IPS-20b (cell line): ENCODE measurements at regions not wholly inside any gene's neighbourhood (a gene's known extent, or its start where the extent isn't known, plus 50 kb on each side); places are given as distances from the start of the nearest gene placed in this dataset.

Experiments
- H3K27ac ChIP-seq: one replicate; pipeline ENCODE4 v1.5.1; 2013; ENCODE audit warnings: low read length
- H3K27me3 ChIP-seq: 2 replicates; pipeline ENCODE4 v1.6.1; 2013; ENCODE audit warnings: mild to moderate bottlenecking, low read length, inconsistent platforms; ENCODE audit not compliant: insufficient read depth
- H3K36me3 ChIP-seq: 2 replicates; pipeline ENCODE4 v1.6.1; 2013; ENCODE audit warnings: low read depth, mild to moderate bottlenecking, inconsistent platforms, low read length, moderate library complexity; ENCODE audit not compliant: insufficient read depth
- H3K4me1 ChIP-seq: 2 replicates; pipeline ENCODE4 v1.6.1; 2013; ENCODE audit warnings: mild to moderate bottlenecking, control low read depth, inconsistent platforms, low read length, moderate library complexity; ENCODE audit not compliant: insufficient read depth
- H3K4me3 ChIP-seq: 2 replicates; pipeline ENCODE4 v1.5.1; 2013; ENCODE audit warnings: mild to moderate bottlenecking, low read length, inconsistent platforms
- H3K9ac ChIP-seq: 2 replicates; pipeline ENCODE4 v1.6.1; 2013; ENCODE audit warnings: low read depth, mild to moderate bottlenecking, inconsistent platforms, low read length, moderate library complexity
- H3K9me3 ChIP-seq: 2 replicates; pipeline ENCODE4 v1.6.1; 2013; ENCODE audit warnings: mild to moderate bottlenecking, low read depth, low read length, inconsistent platforms; ENCODE audit not compliant: insufficient read depth

- Histone ChIP-seq H3K9ac (no peak overlapping the region), H3K4me3 (peak overlapping the region; percentile 64), H3K27me3 (peaks cover 18% of the 10 kb centered on the region), H3K27ac (no peak overlapping the region), H3K36me3 (no peaks in the 10 kb centered on the region), H3K9me3 (no peaks in the 10 kb centered on the region), H3K4me1 (0 out of 2 replicates have a peak, but pooled peaks cover 2% of the 10 kb centered on the region)
Measured at GRCh38 chr19:32041681-32042292, 303.6 kb upstream of the ZNF507 start.

- no peak overlapping the region for H3K27ac ChIP-seq
- H3K9me3 ChIP-seq = no peaks in the 10 kb centered on the region
- H3K36me3 ChIP-seq = no peaks in the 10 kb centered on the region
- no peak overlapping the region for H3K9ac ChIP-seq
- H3K27me3 ChIP-seq = no peaks in the 10 kb centered on the region; the same call in 1 of the 2 replicates
- no peaks in the 10 kb centered on the region for H3K4me1 ChIP-seq
- no peak overlapping the region for H3K4me3 ChIP-seq
Measured at GRCh38 chr19:32047788-32048187, 297.6 kb upstream of the ZNF507 start.

GRCh38 chr19:32053376-32053775 is 292.0 kb upstream of the ZNF507 start:
- Histone ChIP-seq H3K4me1 (no peaks in the 10 kb centered on the region; the same call in 1 of the 2 replicates), H3K9ac (no peak overlapping the region), H3K27me3 (no peaks in the 10 kb centered on the region), H3K9me3 (no peaks in the 10 kb centered on the region), H3K4me3 (no peak overlapping the region), H3K27ac (no peak overlapping the region), H3K36me3 (no peaks in the 10 kb centered on the region)

- H3K9me3 ChIP-seq = no peaks in the 10 kb centered on the region
- no peaks in the 10 kb centered on the region; the same call in 1 of the 2 replicates for H3K4me1 ChIP-seq
- H3K4me3 ChIP-seq = no peak overlapping the region
- no peaks in the 10 kb centered on the region for H3K36me3 ChIP-seq
- H3K9ac ChIP-seq = no peak overlapping the region
- H3K27ac ChIP-seq = no peak overlapping the region
- H3K27me3 ChIP-seq = no peaks in the 10 kb centered on the region
Measured at GRCh38 chr19:32053861-32054260, 291.5 kb upstream of the ZNF507 start.

- no peaks in the 10 kb centered on the region for H3K27me3 ChIP-seq
- no peak overlapping the region for H3K27ac ChIP-seq
- H3K9ac ChIP-seq = no peak overlapping the region
- H3K4me3 ChIP-seq = no peak overlapping the region
- H3K36me3 ChIP-seq = no peaks in the 10 kb centered on the region
- no peaks in the 10 kb centered on the region; the same call in 1 of the 2 replicates for H3K4me1 ChIP-seq
- H3K9me3 ChIP-seq = no peaks in the 10 kb centered on the region
Measured at GRCh38 chr19:32058131-32058530, 287.3 kb upstream of the ZNF507 start.

- H3K4me3 ChIP-seq = no peak overlapping the region
- H3K9ac ChIP-seq = no peak overlapping the region
- H3K9me3 ChIP-seq = no peaks in the 10 kb centered on the region
- no peaks in the 10 kb centered on the region for H3K36me3 ChIP-seq
- H3K27ac ChIP-seq = no peak overlapping the region
- no peaks in the 10 kb centered on the region; the same call in 1 of the 2 replicates for H3K4me1 ChIP-seq
- no peaks in the 10 kb centered on the region for H3K27me3 ChIP-seq
Measured at GRCh38 chr19:32061315-32061714, 284.1 kb upstream of the ZNF507 start.

GRCh38 chr19:32063601-32064000 is 281.8 kb upstream of the ZNF507 start:
- Histone ChIP-seq H3K4me1 (no peaks in the 10 kb centered on the region), H3K9ac (no peak overlapping the region), H3K27me3 (no peaks in the 10 kb centered on the region), H3K4me3 (no peak overlapping the region), H3K36me3 (no peaks in the 10 kb centered on the region), H3K9me3 (no peaks in the 10 kb centered on the region), H3K27ac (no peak overlapping the region)

- no peaks in the 10 kb centered on the region for H3K27me3 ChIP-seq
- no peaks in the 10 kb centered on the region for H3K4me1 ChIP-seq
- no peaks in the 10 kb centered on the region for H3K36me3 ChIP-seq
- H3K4me3 ChIP-seq = no peak overlapping the region
- H3K9ac ChIP-seq = no peak overlapping the region
- H3K9me3 ChIP-seq = no peaks in the 10 kb centered on the region
- no peak overlapping the region for H3K27ac ChIP-seq
Measured at GRCh38 chr19:32066056-32066455, 279.4 kb upstream of the ZNF507 start.

GRCh38 chr19:32067685-32068084 is 277.7 kb upstream of the ZNF507 start:
- H3K36me3 ChIP-seq = no peaks in the 10 kb centered on the region
- no peak overlapping the region for H3K9ac ChIP-seq
- H3K27ac ChIP-seq = no peak overlapping the region
- no peaks in the 10 kb centered on the region for H3K4me1 ChIP-seq
- no peaks in the 10 kb centered on the region for H3K27me3 ChIP-seq
- H3K9me3 ChIP-seq = no peaks in the 10 kb centered on the region
- no peak overlapping the region for H3K4me3 ChIP-seq

GRCh38 chr19:32068793-32069192 is 276.6 kb upstream of the ZNF507 start:
- Histone ChIP-seq H3K27ac (no peak overlapping the region), H3K27me3 (no peaks in the 10 kb centered on the region)

GRCh38 chr19:32070101-32070500 is 275.3 kb upstream of the ZNF507 start:
- no peaks in the 10 kb centered on the region for H3K4me1 ChIP-seq
- H3K9ac ChIP-seq = no peak overlapping the region
- no peak overlapping the region for H3K27ac ChIP-seq
- no peak overlapping the region for H3K4me3 ChIP-seq
- no peaks in the 10 kb centered on the region for H3K27me3 ChIP-seq
- H3K36me3 ChIP-seq = no peaks in the 10 kb centered on the region
- no peaks in the 10 kb centered on the region for H3K9me3 ChIP-seq

More at GRCh38 chr19:32068793-32069192, 276.6 kb upstream of the ZNF507 start:
- Histone ChIP-seq H3K36me3 (no peaks in the 10 kb centered on the region), H3K4me1 (no peaks in the 10 kb centered on the region), H3K4me3 (no peak overlapping the region), H3K9me3 (no peaks in the 10 kb centered on the region), H3K9ac (no peak overlapping the region)

- H3K9me3 ChIP-seq = no peaks in the 10 kb centered on the region
- H3K27ac ChIP-seq = no peak overlapping the region
- no peak overlapping the region for H3K9ac ChIP-seq
- no peak overlapping the region for H3K4me3 ChIP-seq
- H3K27me3 ChIP-seq = no peaks in the 10 kb centered on the region
- H3K4me1 ChIP-seq = peaks cover 2% of the 10 kb centered on the region; the same call in 1 of the 2 replicates
- no peaks in the 10 kb centered on the region for H3K36me3 ChIP-seq
Measured at GRCh38 chr19:32082028-32082427, 263.4 kb upstream of the ZNF507 start.
